HL-60 (cell line): ENCODE measurements at regions not wholly inside any gene's neighbourhood (a gene's known extent, or its start where the extent isn't known, plus 50 kb on each side); places are given as distances from the start of the nearest gene placed in this dataset.

ENCODE experiments used
- DNase-seq, 2 experiments: peaks; one replicate each; pipeline ENCODE4 v3.0.0-alpha.2; 2010 to 2020; ENCODE audit warnings: low read depth in 1 of 2, low spot score in 1 of 2
- H3K27ac ChIP-seq: fragments of 250-450 bp; sonication (Bioruptor Pico); replicated peaks from 2 replicates; pipeline ENCODE4 v1.5.1; 2020; ENCODE audit warnings: mild to moderate bottlenecking, moderate library complexity
- H3K27me3 ChIP-seq: fragments of 250-450 bp; sonication (Bioruptor Pico); 2 replicates; pipeline ENCODE4 v1.5.1; 2021; ENCODE audit warnings: mild to moderate bottlenecking, moderate library complexity; ENCODE audit not compliant: insufficient read depth, poor library complexity, severe bottlenecking
- H3K4me3 ChIP-seq: replicated peaks from 2 replicates; pipeline ENCODE4 v1.5.1; 2011; ENCODE audit warnings: mild to moderate bottlenecking, control low read depth, low read length; ENCODE audit not compliant: insufficient read depth
- GABPA ChIP-seq: IDR thresholded peaks from 2 replicates; pipeline ENCODE4 v1.6.1; 2012; ENCODE audit warnings: low read depth
- POLR2AphosphoS5 ChIP-seq: IDR thresholded peaks from 2 replicates; pipeline ENCODE4 v1.6.1; 2012; ENCODE audit warnings: low read depth
- REST ChIP-seq: IDR thresholded peaks from 2 replicates; pipeline ENCODE4 v1.6.1; 2012; ENCODE audit warnings: low read depth; ENCODE audit not compliant: insufficient replicate concordance
- SPI1 ChIP-seq: IDR thresholded peaks from 2 replicates; pipeline ENCODE4 v1.6.1; 2012; ENCODE audit warnings: low read depth, mild to moderate bottlenecking, borderline replicate concordance
- TF ChIP-seq, protein P1 (sequence below): IDR thresholded peaks from one replicate; pipeline ENCODE4 v1.5.1; 2011; ENCODE audit warnings: low read length, control low read depth, inconsistent platforms; ENCODE audit not compliant: insufficient read depth

GRCh38 chr12:116472193-116472592, 87.0 kb upstream of the MAP1LC3B2 start:
- no peak overlapping the region for H3K27ac ChIP-seq
- TF ChIP-seq POLR2AphosphoS5 (no peak), REST (no peak), SPI1 (no peak), GABPA (no peak)
- TF ChIP-seq, protein P1, sequence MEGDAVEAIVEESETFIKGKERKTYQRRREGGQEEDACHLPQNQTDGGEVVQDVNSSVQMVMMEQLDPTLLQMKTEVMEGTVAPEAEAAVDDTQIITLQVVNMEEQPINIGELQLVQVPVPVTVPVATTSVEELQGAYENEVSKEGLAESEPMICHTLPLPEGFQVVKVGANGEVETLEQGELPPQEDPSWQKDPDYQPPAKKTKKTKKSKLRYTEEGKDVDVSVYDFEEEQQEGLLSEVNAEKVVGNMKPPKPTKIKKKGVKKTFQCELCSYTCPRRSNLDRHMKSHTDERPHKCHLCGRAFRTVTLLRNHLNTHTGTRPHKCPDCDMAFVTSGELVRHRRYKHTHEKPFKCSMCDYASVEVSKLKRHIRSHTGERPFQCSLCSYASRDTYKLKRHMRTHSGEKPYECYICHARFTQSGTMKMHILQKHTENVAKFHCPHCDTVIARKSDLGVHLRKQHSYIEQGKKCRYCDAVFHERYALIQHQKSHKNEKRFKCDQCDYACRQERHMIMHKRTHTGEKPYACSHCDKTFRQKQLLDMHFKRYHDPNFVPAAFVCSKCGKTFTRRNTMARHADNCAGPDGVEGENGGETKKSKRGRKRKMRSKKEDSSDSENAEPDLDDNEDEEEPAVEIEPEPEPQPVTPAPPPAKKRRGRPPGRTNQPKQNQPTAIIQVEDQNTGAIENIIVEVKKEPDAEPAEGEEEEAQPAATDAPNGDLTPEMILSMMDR = no peak
- no peak for DNase-seq
- H3K4me3 ChIP-seq = no peak overlapping the region
- no peaks in the 10 kb centered on the region for H3K27me3 ChIP-seq

GRCh38 chr12:116473416-116473815, 85.8 kb upstream of the MAP1LC3B2 start:
- H3K4me3 ChIP-seq = no peak overlapping the region
- no peak for TF ChIP-seq SPI1
- no peak for TF ChIP-seq GABPA
- no peak for TF ChIP-seq POLR2AphosphoS5
- H3K27me3 ChIP-seq = no peaks in the 10 kb centered on the region
- no peak for DNase-seq
- no peak overlapping the region for H3K27ac ChIP-seq

GRCh38 chr12:116474331-116474730, 84.8 kb upstream of the MAP1LC3B2 start:
- no peak for DNase-seq
- TF ChIP-seq GABPA (no peak), SPI1 (no peak), POLR2AphosphoS5 (no peak), REST (no peak)
- TF ChIP-seq, protein P1 = no peak
- Histone ChIP-seq H3K27ac (no peak overlapping the region), H3K27me3 (no peaks in the 10 kb centered on the region), H3K4me3 (no peak overlapping the region)

DNA sequence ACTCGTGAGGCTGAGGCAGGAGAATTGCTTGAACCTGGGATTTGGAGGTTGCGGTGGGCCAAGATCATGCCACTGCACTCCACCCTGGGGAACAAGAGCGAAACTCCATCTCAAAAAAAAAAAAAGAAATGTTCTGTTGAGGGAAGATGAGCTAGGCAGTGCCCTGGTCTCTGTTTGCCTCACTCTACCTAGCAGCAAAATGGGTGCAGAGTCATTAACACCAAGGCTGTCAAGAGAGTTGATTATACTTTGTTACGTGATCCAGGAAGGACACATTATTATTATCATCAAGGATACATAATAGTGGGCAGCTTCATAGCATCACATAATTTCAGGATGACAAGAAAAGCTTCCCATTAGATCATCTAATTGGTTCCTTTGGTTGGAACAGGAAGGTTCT, 84.3 kb upstream of the MAP1LC3B2 start:
- no peak overlapping the region for H3K27ac ChIP-seq
- TF ChIP-seq SPI1 = no peak
- TF ChIP-seq POLR2AphosphoS5 = no peak
- no peak for TF ChIP-seq REST
- TF ChIP-seq, protein P1 = no peak
- DNase-seq = no peak
- no peaks in the 10 kb centered on the region for H3K27me3 ChIP-seq
- no peak overlapping the region for H3K4me3 ChIP-seq
